BE2C (cell line): ENCODE measurements at regions not wholly inside any gene's neighbourhood (a gene's known extent, or its start where the extent isn't known, plus 50 kb on each side); places are given as distances from the start of the nearest gene placed in this dataset.

Source experiments
- DNase-seq: peaks from one replicate; pipeline ENCODE4 v3.0.0-alpha.2; 2020
- H3K27me3 ChIP-seq: fragments of 250-450 bp; sonication (Bioruptor Pico); 2 replicates; pipeline ENCODE4 v1.5.1; 2020; ENCODE audit warnings: mild to moderate bottlenecking
- H3K36me3 ChIP-seq: fragments of 250-450 bp; sonication (Bioruptor Pico); 2 replicates; pipeline ENCODE4 v1.5.1; 2020; ENCODE audit warnings: mild to moderate bottlenecking
- H3K4me1 ChIP-seq: fragments of 250-450 bp; sonication (Bioruptor Pico); 2 replicates; pipeline ENCODE4 v1.5.1; 2020
- H3K4me3 ChIP-seq: 2 replicates; pipeline ENCODE4 v1.5.1; 2011; ENCODE audit warnings: low read depth, low read length
- H3K9me3 ChIP-seq: fragments of 250-450 bp; sonication (Bioruptor Pico); 2 replicates; pipeline ENCODE4 v1.5.1; 2020
- CTCF ChIP-seq: IDR thresholded peaks from 2 replicates; pipeline ENCODE4 v1.5.1; 2012; ENCODE audit warnings: mild to moderate bottlenecking, low read depth, low read length

GRCh38 chr1:214946615-214947014 is 135.9 kb upstream of the KCNK2 start:
- DNase-seq, result no peak
- no peaks in the 10 kb centered on the region; the same call in 1 of the 2 replicates for H3K4me1 ChIP-seq
- H3K4me3 ChIP-seq, result no peak overlapping the region
- H3K9me3 ChIP-seq, result no peaks in the 10 kb centered on the region
- H3K36me3 ChIP-seq, result no peaks in the 10 kb centered on the region
- no peak for TF ChIP-seq CTCF
- no peaks in the 10 kb centered on the region for H3K27me3 ChIP-seq

DNA sequence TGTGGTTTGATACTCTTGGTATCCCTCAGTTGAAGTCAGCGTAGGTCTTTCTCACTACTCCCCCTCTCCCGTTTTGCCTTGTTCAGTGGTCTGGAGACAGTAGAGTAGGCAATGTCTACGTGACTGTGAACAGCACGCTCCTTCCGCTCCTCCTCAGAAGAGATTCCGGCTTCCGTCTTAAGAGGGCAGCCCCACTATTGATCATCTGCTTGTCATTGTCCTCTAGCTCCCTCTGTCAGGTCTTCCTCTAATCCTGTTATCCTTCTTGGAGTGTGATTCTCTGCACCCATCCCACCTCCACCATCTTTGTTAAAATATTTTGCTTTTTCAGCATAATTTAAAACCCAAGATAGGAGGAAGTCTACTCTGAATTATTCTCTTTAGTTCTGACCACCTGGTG is 129.9 kb upstream of the KCNK2 start:
- no peaks in the 10 kb centered on the region for H3K36me3 ChIP-seq
- no peak overlapping the region for H3K4me3 ChIP-seq
- peaks cover 3% of the 10 kb centered on the region; the same call in 1 of the 2 replicates for H3K27me3 ChIP-seq
- peak; percentile 21 for TF ChIP-seq CTCF
- H3K9me3 ChIP-seq, result no peaks in the 10 kb centered on the region
- no peak for DNase-seq
- H3K4me1 ChIP-seq, result no peaks in the 10 kb centered on the region

- H3K9me3 ChIP-seq, result no peaks in the 10 kb centered on the region
- no peak for DNase-seq
- TF ChIP-seq CTCF, result no peak
Measured at GRCh38 chr1:214953901-214954616, 128.5 kb upstream of the KCNK2 start.

GRCh38 chr1:214954617-214954949 is 128.0 kb upstream of the KCNK2 start:
- DNase-seq, result no peak
- Histone ChIP-seq H3K27me3 (peaks cover 3% of the 10 kb centered on the region; the same call in 1 of the 2 replicates), H3K36me3 (no peaks in the 10 kb centered on the region), H3K9me3 (no peaks in the 10 kb centered on the region), H3K4me1 (no peaks in the 10 kb centered on the region), H3K4me3 (no peak overlapping the region)
- TF ChIP-seq CTCF, result no peak

More at GRCh38 chr1:214953901-214954616, 128.5 kb upstream of the KCNK2 start:
- H3K36me3 ChIP-seq, result no peaks in the 10 kb centered on the region
- H3K27me3 ChIP-seq, result peaks cover 3% of the 10 kb centered on the region; the same call in 1 of the 2 replicates
- H3K4me1 ChIP-seq, result no peaks in the 10 kb centered on the region
- no peak overlapping the region for H3K4me3 ChIP-seq

GRCh38 chr1:214957330-214958137 is 125.0 kb upstream of the KCNK2 start:
- Histone ChIP-seq H3K4me3 (no peak overlapping the region), H3K27me3 (peaks cover 12% of the 10 kb centered on the region), H3K36me3 (no peaks in the 10 kb centered on the region), H3K4me1 (no peaks in the 10 kb centered on the region), H3K9me3 (no peaks in the 10 kb centered on the region)
- no peak for DNase-seq
- TF ChIP-seq CTCF, result no peak

- Histone ChIP-seq H3K36me3 (no peaks in the 10 kb centered on the region), H3K9me3 (no peaks in the 10 kb centered on the region), H3K4me1 (no peaks in the 10 kb centered on the region), H3K4me3 (no peak overlapping the region), H3K27me3 (peaks cover 11% of the 10 kb centered on the region)
- TF ChIP-seq CTCF, result no peak
- DNase-seq, result no peak
Measured at GRCh38 chr1:214958486-214958885, 124.1 kb upstream of the KCNK2 start.
